A673 (cell line): ENCODE measurements at regions not wholly inside any gene's neighbourhood (a gene's known extent, or its start where the extent isn't known, plus 50 kb on each side); places are given as distances from the start of the nearest gene placed in this dataset.

ENCODE experiments used
- BruUV-seq: library from RNA; stranded (reverse); fragments of 400-500 nt; replicated peaks from 2 replicates; lab custom pipeline; 2021; lab: Mats Ljungman, UMichigan
- CTCF ChIA-PET: fragments of 300-600 bp; sonication (Branson Sonifier 250); formaldehyde crosslinking; loops from one replicate; lab custom pipeline; 2022; ENCODE audit warnings: antibody characterized with exemption; lab: Charles Lee
- POLR2A ChIA-PET: fragments of 300-600 bp; sonication (Branson Sonifier 250); formaldehyde crosslinking; loops from one replicate; lab custom pipeline; 2022; ENCODE audit warnings: antibody characterized with exemption; ENCODE audit not compliant: low non-redundant PET; lab: Charles Lee
- DNase-seq: peaks from one replicate; pipeline ENCODE4 v3.0.0-alpha.2; 2015; ENCODE audit warnings: low spot score
- H3K27ac ChIP-seq: fragments of 200-600 bp; sonication (generic); 2 replicates; pipeline ENCODE4 v1.5.1; 2016; ENCODE audit warnings: mixed run types, low read depth, mild to moderate bottlenecking, mixed read lengths, antibody characterized with exemption, low read length; ENCODE audit not compliant: poor library complexity, severe bottlenecking
- H3K27me3 ChIP-seq: fragments of 200-600 bp; sonication (generic); replicated peaks from 2 replicates; pipeline ENCODE4 v1.6.1; 2017; ENCODE audit warnings: mixed run types, low read depth, mild to moderate bottlenecking, mixed read lengths, antibody characterized with exemption, low read length; ENCODE audit not compliant: insufficient read depth, poor library complexity
- H3K36me3 ChIP-seq: fragments of 200-600 bp; sonication (generic); 2 replicates; pipeline ENCODE4 v1.6.1; 2016; ENCODE audit warnings: mixed run types, mild to moderate bottlenecking, mixed read lengths, antibody characterized with exemption, low read length; ENCODE audit not compliant: insufficient read depth, poor library complexity, severe bottlenecking
- H3K4me1 ChIP-seq: fragments of 200-600 bp; sonication (generic); 2 replicates; pipeline ENCODE4 v1.6.1; 2017; ENCODE audit warnings: mixed run types, mild to moderate bottlenecking, mixed read lengths, antibody characterized with exemption, low read length; ENCODE audit not compliant: insufficient read depth, poor library complexity, severe bottlenecking
- H3K4me3 ChIP-seq: fragments of 200-600 bp; sonication (generic); 2 replicates; pipeline ENCODE4 v1.5.1; 2016; ENCODE audit warnings: low read depth, mixed run types, mild to moderate bottlenecking, mixed read lengths, low read length; ENCODE audit not compliant: poor library complexity, severe bottlenecking
- H3K9me3 ChIP-seq: fragments of 200-600 bp; sonication (generic); 2 replicates; pipeline ENCODE4 v1.6.1; 2016; ENCODE audit warnings: mixed run types, low read depth, mild to moderate bottlenecking, mixed read lengths, antibody characterized with exemption, low read length; ENCODE audit not compliant: poor library complexity, severe bottlenecking
- EZH2 ChIP-seq: fragments of 200-600 bp; sonication (generic); IDR thresholded peaks from 2 replicates; pipeline ENCODE4 v1.6.1; 2017; ENCODE audit warnings: borderline replicate concordance, low read depth, mild to moderate bottlenecking, mixed read lengths, antibody characterized with exemption, low read length; ENCODE audit not compliant: poor library complexity, severe bottlenecking
- intact Hi-C: fragments of 100-400 bp; cut with micrococcal nuclease; formaldehyde crosslinking; loops from one replicate; pipeline ENCODE4 v1.10.0; 2022; ENCODE audit not compliant: unreplicated experiment
- TF ChIP-seq, protein P1 (sequence below): fragments of 300-800, 200-600 bp; sonication (generic); conservative IDR thresholded peaks from 2 replicates; pipeline ENCODE4 v1.5.1; 2017; ENCODE audit warnings: low read depth, mild to moderate bottlenecking, antibody characterized with exemption, low read length, moderate library complexity, mixed read lengths

DNA sequence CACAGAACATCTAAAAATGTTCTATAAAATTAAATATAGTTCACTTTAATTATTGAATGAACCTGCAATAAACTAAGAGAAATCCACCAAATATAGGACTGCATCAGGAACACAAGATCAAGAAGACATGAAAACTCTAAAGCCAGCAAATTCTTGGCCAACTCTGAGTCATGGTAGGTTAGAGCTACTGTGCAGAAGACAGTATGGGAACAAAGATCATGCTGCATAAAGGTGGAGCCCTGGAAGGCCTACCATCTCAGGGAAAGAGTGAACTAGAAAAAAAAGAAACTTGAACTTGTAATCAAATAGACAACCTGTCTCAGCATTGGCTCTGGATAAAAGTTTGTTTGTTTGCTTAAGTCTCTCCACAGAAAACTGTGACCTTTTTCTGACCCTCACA lies 66.9 kb upstream of the CNOT2 start:
- DNase-seq = no peak
- Histone ChIP-seq H3K27ac (no peak overlapping the region), H3K4me3 (no peak overlapping the region), H3K27me3 (no peaks in the 10 kb centered on the region), H3K4me1 (peaks cover 4% of the 10 kb centered on the region), H3K36me3 (no peaks in the 10 kb centered on the region), H3K9me3 (no peaks in the 10 kb centered on the region)
- ChIA-PET POLR2A (no interaction called here), CTCF (no interaction called here)
- TF ChIP-seq, protein P1, sequence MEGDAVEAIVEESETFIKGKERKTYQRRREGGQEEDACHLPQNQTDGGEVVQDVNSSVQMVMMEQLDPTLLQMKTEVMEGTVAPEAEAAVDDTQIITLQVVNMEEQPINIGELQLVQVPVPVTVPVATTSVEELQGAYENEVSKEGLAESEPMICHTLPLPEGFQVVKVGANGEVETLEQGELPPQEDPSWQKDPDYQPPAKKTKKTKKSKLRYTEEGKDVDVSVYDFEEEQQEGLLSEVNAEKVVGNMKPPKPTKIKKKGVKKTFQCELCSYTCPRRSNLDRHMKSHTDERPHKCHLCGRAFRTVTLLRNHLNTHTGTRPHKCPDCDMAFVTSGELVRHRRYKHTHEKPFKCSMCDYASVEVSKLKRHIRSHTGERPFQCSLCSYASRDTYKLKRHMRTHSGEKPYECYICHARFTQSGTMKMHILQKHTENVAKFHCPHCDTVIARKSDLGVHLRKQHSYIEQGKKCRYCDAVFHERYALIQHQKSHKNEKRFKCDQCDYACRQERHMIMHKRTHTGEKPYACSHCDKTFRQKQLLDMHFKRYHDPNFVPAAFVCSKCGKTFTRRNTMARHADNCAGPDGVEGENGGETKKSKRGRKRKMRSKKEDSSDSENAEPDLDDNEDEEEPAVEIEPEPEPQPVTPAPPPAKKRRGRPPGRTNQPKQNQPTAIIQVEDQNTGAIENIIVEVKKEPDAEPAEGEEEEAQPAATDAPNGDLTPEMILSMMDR = no peak
- no peak for TF ChIP-seq EZH2
- intact Hi-C loops = no loop called here
- no TSS peak for BruUV-seq

DNA sequence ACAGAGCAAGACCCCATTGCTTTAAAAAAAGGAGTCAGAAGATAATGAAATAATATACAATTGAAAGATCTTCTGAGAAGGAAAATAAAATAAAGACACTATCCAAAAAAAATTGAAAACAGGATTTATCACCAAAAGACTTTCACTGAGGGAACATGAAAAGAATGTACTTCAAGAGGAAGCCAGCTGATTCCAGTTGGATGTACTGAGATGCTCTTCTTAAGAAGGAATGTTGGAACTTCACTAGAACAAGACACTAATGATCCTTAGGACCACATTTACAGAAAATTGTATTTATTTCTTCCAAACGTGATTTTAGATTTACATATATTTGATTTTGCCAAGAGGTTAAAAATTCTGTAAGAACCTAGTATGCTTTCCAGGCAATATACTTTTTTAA lies 65.6 kb upstream of the CNOT2 start:
- TF ChIP-seq, protein P1 = no peak
- no peak for TF ChIP-seq EZH2
- ChIA-PET CTCF (no interaction called here), POLR2A (no interaction called here)
- H3K36me3 ChIP-seq = no peaks in the 10 kb centered on the region
- no peak overlapping the region for H3K4me3 ChIP-seq
- no peaks in the 10 kb centered on the region for H3K9me3 ChIP-seq
- intact Hi-C loops = no loop called here
- DNase-seq = no peak
- BruUV-seq = no TSS peak
- H3K27ac ChIP-seq = no peak overlapping the region
- peaks cover 4% of the 10 kb centered on the region for H3K4me1 ChIP-seq
- H3K27me3 ChIP-seq = no peaks in the 10 kb centered on the region

DNA sequence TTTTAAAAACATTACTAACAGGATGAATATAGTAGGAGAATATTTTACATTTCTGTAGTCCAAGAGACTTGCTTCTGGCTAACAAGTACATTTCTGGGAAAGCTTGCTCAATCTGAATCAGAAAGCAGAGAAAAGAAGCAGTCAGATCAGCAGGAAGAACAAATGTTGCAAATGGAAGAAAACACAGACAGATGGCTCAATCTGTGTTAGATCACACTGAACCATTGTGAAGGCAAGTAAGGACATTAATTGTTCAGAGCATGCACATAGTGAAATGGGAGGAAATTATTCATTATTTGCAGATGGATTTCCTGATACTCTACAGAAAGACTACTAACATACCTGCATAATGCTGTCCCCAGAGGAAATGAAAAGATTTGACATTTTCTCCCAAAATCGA lies 65.2 kb upstream of the CNOT2 start:
- BruUV-seq = no TSS peak

More for the DNA sequence above, 65.2 kb upstream of the CNOT2 start:
- no peaks in the 10 kb centered on the region for H3K9me3 ChIP-seq
- TF ChIP-seq EZH2 = no peak
- TF ChIP-seq, protein P1 = no peak
- H3K4me3 ChIP-seq = no peak overlapping the region
- peaks cover 4% of the 10 kb centered on the region for H3K4me1 ChIP-seq
- ChIA-PET CTCF (no interaction called here), POLR2A (no interaction called here)
- intact Hi-C loops = no loop called here
- no peaks in the 10 kb centered on the region for H3K27me3 ChIP-seq
- no peaks in the 10 kb centered on the region for H3K36me3 ChIP-seq
- peak; percentile 38 for DNase-seq
- no peak overlapping the region for H3K27ac ChIP-seq
